ENCODE measurements at regions not wholly inside any gene's neighbourhood (a gene's known extent, or its start where the extent isn't known, plus 50 kb on each side); places are given as distances from the start of the nearest gene placed in this dataset.

- TF ChIP-seq CTCF (IDR thresholded peaks at IDR 0.05) = no peak
- no peak for TF ChIP-seq POLR2A (IDR thresholded peaks at IDR 0.05)
These were observed 1573.5 kb upstream of the TENM3 start for GRCh38 chr4:180669680-180670079.
